ENCODE measurements at regions not wholly inside any gene's neighbourhood (a gene's known extent, or its start where the extent isn't known, plus 50 kb on each side); places are given as distances from the start of the nearest gene placed in this dataset.

- TF ChIP-seq SUZ12 (IDR thresholded peaks at IDR 0.05; ENCODE audit: extremely low read depth, insufficient read depth, insufficient read length) (no peak), ZNF274 (IDR thresholded peaks at IDR 0.05; ENCODE audit: low read depth, low read length) (no peak), YY1 (IDR thresholded peaks at IDR 0.05; ENCODE audit: insufficient read depth, insufficient read length) (no peak)
Measured at GRCh38 chr5:125465703-125466102, 719.3 kb upstream of the ZNF608 start.
